ENCODE measurements at regions not wholly inside any gene's neighbourhood (a gene's known extent, or its start where the extent isn't known, plus 50 kb on each side); places are given as distances from the start of the nearest gene placed in this dataset.

- H3K27ac Mint-ChIP-seq = no peak overlapping the region
- no peaks in the 10 kb centered on the region for H3K27me3 Mint-ChIP-seq
- no peak overlapping the region for H3K4me3 Mint-ChIP-seq
- H3K36me3 Mint-ChIP-seq = no peaks in the 10 kb centered on the region
- H3K4me1 Mint-ChIP-seq (ENCODE audit: low read depth) = no peaks in the 10 kb centered on the region
- H3K9me3 Mint-ChIP-seq (ENCODE audit: low read depth) = no peaks in the 10 kb centered on the region
Observed at GRCh38 chr2:207449642-207450165, 80.1 kb upstream of the CREB1 start.

GRCh38 chr2:207450186-207450585 lies 79.6 kb upstream of the CREB1 start:
- H3K27ac Mint-ChIP-seq = no peak overlapping the region
- H3K4me1 Mint-ChIP-seq (ENCODE audit: low read depth) = no peaks in the 10 kb centered on the region
- no peaks in the 10 kb centered on the region for H3K36me3 Mint-ChIP-seq
- H3K4me3 Mint-ChIP-seq = no peak overlapping the region
- no peaks in the 10 kb centered on the region for H3K9me3 Mint-ChIP-seq (ENCODE audit: low read depth)
- no peaks in the 10 kb centered on the region for H3K27me3 Mint-ChIP-seq

- no peaks in the 10 kb centered on the region for H3K9me3 Mint-ChIP-seq (ENCODE audit: low read depth)
- no peak overlapping the region for H3K4me3 Mint-ChIP-seq
- peaks cover 4% of the 10 kb centered on the region for H3K4me1 Mint-ChIP-seq (ENCODE audit: low read depth)
Observed at GRCh38 chr2:207458582-207458981, 71.2 kb upstream of the CREB1 start.

GRCh38 chr2:207459990-207460757 lies 69.6 kb upstream of the CREB1 start:
- H3K4me3 Mint-ChIP-seq = no peak overlapping the region
- H3K27ac Mint-ChIP-seq = peak overlapping the region; percentile 13
- no peaks in the 10 kb centered on the region for H3K9me3 Mint-ChIP-seq (ENCODE audit: low read depth)
- no peaks in the 10 kb centered on the region for H3K36me3 Mint-ChIP-seq
- H3K4me1 Mint-ChIP-seq (ENCODE audit: low read depth) = peaks cover 5% of the 10 kb centered on the region
- no peaks in the 10 kb centered on the region for H3K27me3 Mint-ChIP-seq

More at GRCh38 chr2:207458582-207458981, 71.2 kb upstream of the CREB1 start:
- Mint-ChIP-seq H3K27ac (no peak overlapping the region), H3K27me3 (no peaks in the 10 kb centered on the region), H3K36me3 (no peaks in the 10 kb centered on the region)

- H3K4me1 Mint-ChIP-seq (ENCODE audit: low read depth) = peaks cover 12% of the 10 kb centered on the region
- H3K4me3 Mint-ChIP-seq = no peak overlapping the region
- no peak overlapping the region for H3K27ac Mint-ChIP-seq
- H3K36me3 Mint-ChIP-seq = no peaks in the 10 kb centered on the region
- H3K9me3 Mint-ChIP-seq (ENCODE audit: low read depth) = no peaks in the 10 kb centered on the region
- no peaks in the 10 kb centered on the region for H3K27me3 Mint-ChIP-seq
Observed at GRCh38 chr2:207463433-207463832, 66.3 kb upstream of the CREB1 start.

GRCh38 chr2:207464007-207464406 lies 65.8 kb upstream of the CREB1 start:
- Mint-ChIP-seq H3K4me3 (no peak overlapping the region), H3K9me3 (ENCODE audit: low read depth) (no peaks in the 10 kb centered on the region), H3K27ac (no peak overlapping the region), H3K36me3 (no peaks in the 10 kb centered on the region), H3K4me1 (ENCODE audit: low read depth) (peaks cover 12% of the 10 kb centered on the region), H3K27me3 (no peaks in the 10 kb centered on the region)

GRCh38 chr2:207465894-207466293 lies 63.9 kb upstream of the CREB1 start:
- Mint-ChIP-seq H3K4me3 (no peak overlapping the region), H3K27ac (no peak overlapping the region), H3K27me3 (no peaks in the 10 kb centered on the region), H3K36me3 (no peaks in the 10 kb centered on the region), H3K9me3 (ENCODE audit: low read depth) (no peaks in the 10 kb centered on the region), H3K4me1 (ENCODE audit: low read depth) (peaks cover 10% of the 10 kb centered on the region)

- H3K4me3 Mint-ChIP-seq = no peak overlapping the region
- H3K36me3 Mint-ChIP-seq = no peaks in the 10 kb centered on the region
- no peaks in the 10 kb centered on the region for H3K9me3 Mint-ChIP-seq (ENCODE audit: low read depth)
- H3K27ac Mint-ChIP-seq = no peak overlapping the region
- H3K4me1 Mint-ChIP-seq (ENCODE audit: low read depth) = peaks cover 10% of the 10 kb centered on the region
- no peaks in the 10 kb centered on the region for H3K27me3 Mint-ChIP-seq
Observed at GRCh38 chr2:207467716-207468347, 61.9 kb upstream of the CREB1 start.

GRCh38 chr2:207468488-207468887 lies 61.3 kb upstream of the CREB1 start:
- Mint-ChIP-seq H3K4me3 (no peak overlapping the region), H3K36me3 (no peaks in the 10 kb centered on the region), H3K9me3 (ENCODE audit: low read depth) (no peaks in the 10 kb centered on the region), H3K27me3 (no peaks in the 10 kb centered on the region), H3K27ac (no peak overlapping the region), H3K4me1 (ENCODE audit: low read depth) (peaks cover 14% of the 10 kb centered on the region)

GRCh38 chr2:207469451-207469850 lies 60.3 kb upstream of the CREB1 start:
- Mint-ChIP-seq H3K27ac (no peak overlapping the region), H3K4me3 (no peak overlapping the region), H3K36me3 (no peaks in the 10 kb centered on the region), H3K4me1 (ENCODE audit: low read depth) (peaks cover 12% of the 10 kb centered on the region), H3K9me3 (ENCODE audit: low read depth) (no peaks in the 10 kb centered on the region), H3K27me3 (no peaks in the 10 kb centered on the region)

GRCh38 chr2:207469943-207470729 lies 59.6 kb upstream of the CREB1 start:
- peak overlapping the region; percentile 11 for H3K27ac Mint-ChIP-seq
- H3K4me1 Mint-ChIP-seq (ENCODE audit: low read depth) = peaks cover 18% of the 10 kb centered on the region
- H3K9me3 Mint-ChIP-seq (ENCODE audit: low read depth) = no peaks in the 10 kb centered on the region
- no peak overlapping the region for H3K4me3 Mint-ChIP-seq
- no peaks in the 10 kb centered on the region for H3K36me3 Mint-ChIP-seq
- H3K27me3 Mint-ChIP-seq = no peaks in the 10 kb centered on the region

GRCh38 chr2:207471261-207471660 lies 58.5 kb upstream of the CREB1 start:
- H3K4me3 Mint-ChIP-seq = no peak overlapping the region
- H3K4me1 Mint-ChIP-seq (ENCODE audit: low read depth) = peaks cover 21% of the 10 kb centered on the region

GRCh38 chr2:207472343-207473048 lies 57.3 kb upstream of the CREB1 start:
- H3K9me3 Mint-ChIP-seq (ENCODE audit: low read depth) = no peaks in the 10 kb centered on the region
- no peak overlapping the region for H3K27ac Mint-ChIP-seq

More at GRCh38 chr2:207471261-207471660, 58.5 kb upstream of the CREB1 start:
- Mint-ChIP-seq H3K27me3 (no peaks in the 10 kb centered on the region), H3K9me3 (ENCODE audit: low read depth) (no peaks in the 10 kb centered on the region), H3K27ac (no peak overlapping the region), H3K36me3 (no peaks in the 10 kb centered on the region)

GRCh38 chr2:207473049-207473930 lies 56.5 kb upstream of the CREB1 start:
- no peak overlapping the region for H3K27ac Mint-ChIP-seq

More at GRCh38 chr2:207472343-207473048, 57.3 kb upstream of the CREB1 start:
- no peak overlapping the region for H3K4me3 Mint-ChIP-seq
- H3K4me1 Mint-ChIP-seq (ENCODE audit: low read depth) = peaks cover 21% of the 10 kb centered on the region
- H3K36me3 Mint-ChIP-seq = no peaks in the 10 kb centered on the region
- no peaks in the 10 kb centered on the region for H3K27me3 Mint-ChIP-seq

More at GRCh38 chr2:207473049-207473930, 56.5 kb upstream of the CREB1 start:
- Mint-ChIP-seq H3K9me3 (ENCODE audit: low read depth) (no peaks in the 10 kb centered on the region), H3K36me3 (no peaks in the 10 kb centered on the region), H3K27me3 (no peaks in the 10 kb centered on the region), H3K4me1 (ENCODE audit: low read depth) (peaks cover 14% of the 10 kb centered on the region), H3K4me3 (no peak overlapping the region)

All from activated naive CD8-positive, alpha-beta T cell (primary cell).